ENCODE measurements at regions not wholly inside any gene's neighbourhood (a gene's known extent, or its start where the extent isn't known, plus 50 kb on each side); places are given as distances from the start of the nearest gene placed in this dataset.
"Not testable (repeated sequence)": the region's sequence is repeated elsewhere in the genome, so short reads cannot be mapped to it uniquely, and the experiment has no call there.

- H3K27ac ChIP-seq (ENCODE audit: low read length); H3K9me3 ChIP-seq (ENCODE audit: control insufficient read depth, insufficient read depth, low read length); H3K27me3 ChIP-seq (ENCODE audit: control insufficient read depth, insufficient read depth, low read length); H3K4me1 ChIP-seq (ENCODE audit: control insufficient read depth, insufficient read depth, low read length); H3K4me3 ChIP-seq (ENCODE audit: low read length); H3K36me3 ChIP-seq (ENCODE audit: control insufficient read depth, insufficient read depth, low read length); DNase-seq (ENCODE audit: low read depth, low spot score): not testable (repeated sequence)
- no CpG with 5 or more reads among the region's 8 CpGs for WGBS (ENCODE audit: insufficient coverage, insufficient read length)
Measured at GRCh38 chr2:87669633-87670231, 78.2 kb upstream of the PLGLB2 start.

DNA sequence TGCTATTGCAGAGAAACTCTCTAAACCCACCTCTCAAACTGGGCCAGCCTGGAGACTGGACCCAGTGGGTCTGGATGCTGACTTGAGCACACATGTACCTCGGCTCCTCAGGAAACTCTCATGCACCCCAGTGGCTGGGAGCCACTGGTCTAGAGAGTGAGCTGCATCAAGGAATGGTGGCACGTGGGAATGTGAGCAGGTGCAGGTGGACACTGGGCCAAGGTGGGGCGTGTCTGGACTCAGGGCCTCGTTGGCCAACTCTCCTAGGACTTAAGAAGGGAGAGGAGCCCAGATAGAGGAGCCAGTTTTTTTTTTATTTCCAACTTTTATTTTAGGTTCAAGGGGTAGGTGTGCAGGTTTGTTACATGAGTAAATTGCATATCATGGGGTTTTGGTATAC, 75.5 kb upstream of the PLGLB2 start:
- H3K4me3 ChIP-seq (ENCODE audit: low read length); H3K27ac ChIP-seq (ENCODE audit: low read length); H3K27me3 ChIP-seq (ENCODE audit: control insufficient read depth, insufficient read depth, low read length); H3K9me3 ChIP-seq (ENCODE audit: control insufficient read depth, insufficient read depth, low read length); H3K4me1 ChIP-seq (ENCODE audit: control insufficient read depth, insufficient read depth, low read length); H3K36me3 ChIP-seq (ENCODE audit: control insufficient read depth, insufficient read depth, low read length); DNase-seq (ENCODE audit: low read depth, low spot score): not testable (repeated sequence)
- WGBS (ENCODE audit: insufficient coverage, insufficient read length), result no CpG with 5 or more reads among the region's 4 CpGs

DNA sequence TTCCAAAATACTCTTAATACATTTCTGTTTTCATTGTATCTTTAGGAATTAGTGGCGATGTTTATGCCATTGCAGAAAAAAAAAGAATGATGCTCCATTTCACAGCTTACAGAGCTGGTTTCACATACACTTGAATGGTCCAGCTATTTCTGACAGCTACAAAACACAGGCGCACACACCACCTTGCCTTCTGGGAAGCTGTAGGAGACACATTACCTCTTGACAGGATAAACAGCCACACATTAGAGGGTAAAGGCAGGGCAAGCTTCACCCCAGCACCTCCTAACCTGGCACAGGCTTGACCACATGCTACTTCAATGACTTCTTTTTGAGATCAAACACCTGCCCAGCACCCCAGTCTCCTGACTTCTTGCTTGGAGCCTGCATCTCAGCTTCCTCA, 73.2 kb upstream of the PLGLB2 start:
- WGBS (ENCODE audit: insufficient coverage, insufficient read length), result no CpG with 5 or more reads among the region's 2 CpGs
- not testable (repeated sequence) for DNase-seq (ENCODE audit: low read depth, low spot score); H3K27ac ChIP-seq (ENCODE audit: low read length); H3K27me3 ChIP-seq (ENCODE audit: control insufficient read depth, insufficient read depth, low read length); H3K9me3 ChIP-seq (ENCODE audit: control insufficient read depth, insufficient read depth, low read length); H3K4me1 ChIP-seq (ENCODE audit: control insufficient read depth, insufficient read depth, low read length); H3K36me3 ChIP-seq (ENCODE audit: control insufficient read depth, insufficient read depth, low read length); H3K4me3 ChIP-seq (ENCODE audit: low read length)

DNA sequence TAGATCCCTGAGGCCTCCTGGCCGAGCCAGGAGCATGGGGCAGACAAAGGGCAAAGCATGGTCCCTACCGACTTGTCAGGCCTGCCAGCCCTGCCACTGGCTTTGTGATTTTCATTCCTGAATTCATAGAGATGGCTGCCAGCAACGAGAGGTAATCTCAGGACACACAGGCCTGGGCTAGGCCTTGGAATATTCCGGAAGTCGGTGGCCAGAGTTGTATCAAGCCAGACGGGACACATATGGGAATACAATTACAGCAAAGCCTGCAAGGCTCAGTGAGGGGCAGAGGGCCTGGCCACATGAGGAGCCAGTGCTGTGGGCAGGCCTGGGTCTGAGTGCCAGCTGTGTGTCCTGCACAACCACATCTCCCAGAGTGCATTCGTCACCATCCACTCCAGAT, 72.4 kb upstream of the PLGLB2 start:
- not testable (repeated sequence) for H3K27me3 ChIP-seq (ENCODE audit: control insufficient read depth, insufficient read depth, low read length); DNase-seq (ENCODE audit: low read depth, low spot score)
- WGBS (ENCODE audit: insufficient coverage, insufficient read length), result no CpG with 5 or more reads among the region's 7 CpGs

DNA sequence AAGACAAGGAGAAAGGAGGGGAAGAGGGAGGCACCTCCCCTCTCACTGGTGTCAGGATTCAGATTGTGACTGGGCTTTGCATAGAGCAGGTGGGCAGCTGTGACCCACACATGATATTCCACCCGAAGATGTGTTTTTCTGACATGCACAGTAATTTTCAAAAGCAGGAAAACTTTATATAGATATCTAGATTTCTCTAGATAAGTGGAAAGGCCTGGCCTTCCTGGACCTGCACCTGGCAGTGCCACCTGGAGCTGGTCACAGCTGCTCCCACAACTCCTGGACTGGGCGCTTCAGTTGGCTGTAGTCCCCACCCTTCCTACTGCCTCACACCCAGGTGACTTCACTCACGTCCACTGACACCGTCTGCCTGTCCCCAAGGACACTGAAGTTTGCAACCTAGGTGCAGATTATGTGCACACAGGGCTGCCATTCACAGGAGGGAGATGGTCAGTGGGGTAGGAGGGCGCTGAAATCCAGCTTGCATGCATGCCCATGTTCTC, 70.4 kb upstream of the PLGLB2 start:
- not testable (repeated sequence) for H3K27ac ChIP-seq (ENCODE audit: low read length); H3K36me3 ChIP-seq (ENCODE audit: control insufficient read depth, insufficient read depth, low read length)
- WGBS (ENCODE audit: insufficient coverage, insufficient read length), result no CpG with 5 or more reads among the region's 5 CpGs

More for the DNA sequence above, 72.4 kb upstream of the PLGLB2 start:
- H3K27ac ChIP-seq (ENCODE audit: low read length); H3K4me3 ChIP-seq (ENCODE audit: low read length); H3K36me3 ChIP-seq (ENCODE audit: control insufficient read depth, insufficient read depth, low read length); H3K4me1 ChIP-seq (ENCODE audit: control insufficient read depth, insufficient read depth, low read length); H3K9me3 ChIP-seq (ENCODE audit: control insufficient read depth, insufficient read depth, low read length): not testable (repeated sequence)

DNA sequence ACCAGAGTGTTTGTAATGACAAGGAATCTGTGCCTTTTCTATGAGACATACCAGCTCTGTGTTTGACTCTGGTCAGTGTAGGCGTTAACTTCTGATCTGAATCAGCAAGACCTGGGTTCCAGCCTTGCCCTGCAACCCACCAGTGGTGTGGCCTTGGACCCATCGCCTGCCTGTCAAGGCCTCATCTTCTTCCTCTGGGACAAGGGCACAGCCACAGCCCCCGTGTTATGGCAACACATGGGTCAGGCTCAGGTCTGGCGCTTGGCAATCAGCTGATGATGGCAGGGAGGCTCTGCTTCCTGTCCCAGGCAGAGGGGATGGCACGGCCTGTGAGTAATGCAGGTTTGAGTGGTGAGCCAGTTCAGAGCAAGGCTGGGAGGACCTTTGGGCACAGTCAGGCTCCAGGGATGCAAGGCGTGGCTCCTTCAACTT, 69.1 kb upstream of the PLGLB2 start:
- H3K9me3 ChIP-seq (ENCODE audit: control insufficient read depth, insufficient read depth, low read length); H3K4me1 ChIP-seq (ENCODE audit: control insufficient read depth, insufficient read depth, low read length); H3K4me3 ChIP-seq (ENCODE audit: low read length); H3K27ac ChIP-seq (ENCODE audit: low read length); H3K36me3 ChIP-seq (ENCODE audit: control insufficient read depth, insufficient read depth, low read length); H3K27me3 ChIP-seq (ENCODE audit: control insufficient read depth, insufficient read depth, low read length); DNase-seq (ENCODE audit: low read depth, low spot score): not testable (repeated sequence)
- WGBS (ENCODE audit: insufficient coverage, insufficient read length), result no CpG with 5 or more reads among the region's 6 CpGs

More for the DNA sequence above, 70.4 kb upstream of the PLGLB2 start:
- H3K9me3 ChIP-seq (ENCODE audit: control insufficient read depth, insufficient read depth, low read length); DNase-seq (ENCODE audit: low read depth, low spot score); H3K4me3 ChIP-seq (ENCODE audit: low read length); H3K27me3 ChIP-seq (ENCODE audit: control insufficient read depth, insufficient read depth, low read length); H3K4me1 ChIP-seq (ENCODE audit: control insufficient read depth, insufficient read depth, low read length): not testable (repeated sequence)

DNA sequence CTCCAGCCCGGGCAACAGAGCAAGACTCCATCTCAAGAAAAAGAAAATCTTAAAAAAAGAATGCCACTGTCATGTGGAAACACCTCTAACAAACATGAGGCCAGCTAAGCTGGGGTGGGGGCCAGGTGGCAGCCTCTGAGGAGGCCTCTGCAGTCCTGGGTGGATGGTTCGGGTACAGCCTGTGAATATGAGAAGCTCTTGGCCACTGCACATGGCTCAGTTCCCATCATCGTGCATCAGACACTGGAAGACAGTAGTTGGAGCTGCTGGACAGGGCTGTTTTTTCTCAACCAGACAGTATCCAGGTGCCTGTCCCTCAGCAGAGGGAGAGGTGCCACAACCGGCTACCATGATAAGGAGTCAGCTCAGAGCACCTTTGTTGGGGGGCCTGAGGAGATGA, 67.9 kb upstream of the PLGLB2 start:
- not testable (repeated sequence) for H3K4me3 ChIP-seq (ENCODE audit: low read length); H3K27ac ChIP-seq (ENCODE audit: low read length); H3K27me3 ChIP-seq (ENCODE audit: control insufficient read depth, insufficient read depth, low read length); H3K36me3 ChIP-seq (ENCODE audit: control insufficient read depth, insufficient read depth, low read length); DNase-seq (ENCODE audit: low read depth, low spot score); H3K9me3 ChIP-seq (ENCODE audit: control insufficient read depth, insufficient read depth, low read length); H3K4me1 ChIP-seq (ENCODE audit: control insufficient read depth, insufficient read depth, low read length)
- no CpG with 5 or more reads among the region's 4 CpGs for WGBS (ENCODE audit: insufficient coverage, insufficient read length)

DNA sequence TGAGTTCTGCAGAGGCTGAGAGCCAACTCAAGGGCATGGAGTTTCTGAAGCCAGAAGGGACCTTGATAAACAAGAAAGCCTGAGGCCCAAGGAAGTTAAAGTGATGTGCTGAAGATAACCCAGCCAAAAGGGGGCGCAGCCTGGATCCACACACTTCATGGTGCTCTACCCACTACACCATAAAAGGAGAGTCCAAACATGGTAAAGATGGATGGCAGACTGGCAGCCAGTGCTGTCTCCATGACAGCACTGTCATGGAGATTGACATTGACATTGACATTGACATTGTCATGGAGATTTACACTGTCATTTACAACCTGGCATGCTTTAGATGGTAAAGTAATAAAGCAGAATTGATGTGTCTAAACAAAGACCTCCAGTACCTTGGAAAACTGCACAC, 67.2 kb upstream of the PLGLB2 start:
- not testable (repeated sequence) for H3K9me3 ChIP-seq (ENCODE audit: control insufficient read depth, insufficient read depth, low read length); DNase-seq (ENCODE audit: low read depth, low spot score); H3K36me3 ChIP-seq (ENCODE audit: control insufficient read depth, insufficient read depth, low read length); H3K4me1 ChIP-seq (ENCODE audit: control insufficient read depth, insufficient read depth, low read length); H3K27ac ChIP-seq (ENCODE audit: low read length); H3K4me3 ChIP-seq (ENCODE audit: low read length); H3K27me3 ChIP-seq (ENCODE audit: control insufficient read depth, insufficient read depth, low read length)
- no CpG with 5 or more reads among the region's 1 CpG for WGBS (ENCODE audit: insufficient coverage, insufficient read length)

GRCh38 chr2:87683451-87683850, 64.4 kb upstream of the PLGLB2 start:
- not testable (repeated sequence) for DNase-seq (ENCODE audit: low read depth, low spot score); H3K9me3 ChIP-seq (ENCODE audit: control insufficient read depth, insufficient read depth, low read length); H3K36me3 ChIP-seq (ENCODE audit: control insufficient read depth, insufficient read depth, low read length); H3K27me3 ChIP-seq (ENCODE audit: control insufficient read depth, insufficient read depth, low read length); H3K27ac ChIP-seq (ENCODE audit: low read length); H3K4me3 ChIP-seq (ENCODE audit: low read length); H3K4me1 ChIP-seq (ENCODE audit: control insufficient read depth, insufficient read depth, low read length)
- no CpG with 5 or more reads among the region's 10 CpGs for WGBS (ENCODE audit: insufficient coverage, insufficient read length)

- not testable (repeated sequence) for H3K4me3 ChIP-seq (ENCODE audit: low read length); H3K27ac ChIP-seq (ENCODE audit: low read length); H3K9me3 ChIP-seq (ENCODE audit: control insufficient read depth, insufficient read depth, low read length); H3K36me3 ChIP-seq (ENCODE audit: control insufficient read depth, insufficient read depth, low read length); DNase-seq (ENCODE audit: low read depth, low spot score); H3K4me1 ChIP-seq (ENCODE audit: control insufficient read depth, insufficient read depth, low read length); H3K27me3 ChIP-seq (ENCODE audit: control insufficient read depth, insufficient read depth, low read length)
- WGBS (ENCODE audit: insufficient coverage, insufficient read length), result no CpG with 5 or more reads among the region's 5 CpGs
Measured at GRCh38 chr2:87683961-87684360, 63.9 kb upstream of the PLGLB2 start.

DNA sequence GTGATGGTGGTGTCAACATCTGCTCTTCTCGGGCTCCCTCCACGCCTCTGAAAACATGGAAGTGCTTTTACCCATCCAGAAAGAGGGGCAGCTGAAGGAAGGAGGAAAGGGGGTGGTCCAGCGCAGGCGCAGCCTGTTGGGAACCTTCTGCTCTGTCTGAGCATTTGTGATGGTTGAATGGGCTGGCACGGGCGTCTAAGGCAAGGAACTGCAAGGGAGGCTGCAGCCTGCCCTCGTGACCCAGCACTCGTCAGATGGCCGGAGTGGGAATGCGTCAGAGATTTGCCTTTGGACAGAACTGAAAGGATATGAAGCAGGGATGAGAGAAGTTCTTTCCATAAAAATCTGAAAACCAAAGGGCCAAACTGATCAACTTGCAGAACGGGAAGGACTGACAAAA, 62.3 kb upstream of the PLGLB2 start:
- not testable (repeated sequence) for H3K4me3 ChIP-seq (ENCODE audit: low read length); H3K27me3 ChIP-seq (ENCODE audit: control insufficient read depth, insufficient read depth, low read length); H3K27ac ChIP-seq (ENCODE audit: low read length); H3K9me3 ChIP-seq (ENCODE audit: control insufficient read depth, insufficient read depth, low read length); H3K36me3 ChIP-seq (ENCODE audit: control insufficient read depth, insufficient read depth, low read length); DNase-seq (ENCODE audit: low read depth, low spot score); H3K4me1 ChIP-seq (ENCODE audit: control insufficient read depth, insufficient read depth, low read length)
- WGBS (ENCODE audit: insufficient coverage, insufficient read length), result no CpG with 5 or more reads among the region's 11 CpGs

Measured in iPS DF 6.9 (cell line).